Fibroblast of villous mesenchyme (primary cell): ENCODE measurements at regions not wholly inside any gene's neighbourhood (a gene's known extent, or its start where the extent isn't known, plus 50 kb on each side); places are given as distances from the start of the nearest gene placed in this dataset.

Experiments
- DNase-seq: peaks from one replicate; pipeline ENCODE4 v3.0.0-alpha.2; 2010; ENCODE audit warnings: low read depth
- H3K4me3 ChIP-seq: 2 replicates; pipeline ENCODE4 v1.5.1; 2011; ENCODE audit warnings: low read depth, mild to moderate bottlenecking, low read length
- TF ChIP-seq, protein P1 (sequence below): IDR thresholded peaks from 2 replicates; pipeline ENCODE4 v1.5.1; 2012; ENCODE audit warnings: low read depth, mild to moderate bottlenecking, low read length; ENCODE audit not compliant: insufficient read depth

DNA sequence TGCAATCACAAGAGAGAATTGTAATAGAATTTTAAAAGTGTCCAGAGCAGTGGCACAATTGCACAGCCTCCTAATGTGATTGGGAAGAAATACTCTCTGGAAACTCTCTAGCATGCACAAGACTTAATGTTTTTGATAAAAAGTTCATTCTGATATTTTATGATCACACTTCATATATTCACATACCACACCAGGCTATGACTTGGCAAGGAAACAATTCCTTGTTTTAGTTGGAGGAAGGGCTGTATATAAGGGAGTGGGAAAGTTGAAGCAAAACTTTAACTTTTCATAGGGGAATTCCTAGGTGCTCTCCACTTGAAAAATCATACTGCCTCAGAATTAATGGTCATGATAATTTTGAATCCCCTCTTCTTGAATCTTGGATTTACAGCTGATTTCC lies 61.5 kb upstream of the ASB17 start:
- no peak for DNase-seq
- no peak overlapping the region for H3K4me3 ChIP-seq
- TF ChIP-seq, protein P1, sequence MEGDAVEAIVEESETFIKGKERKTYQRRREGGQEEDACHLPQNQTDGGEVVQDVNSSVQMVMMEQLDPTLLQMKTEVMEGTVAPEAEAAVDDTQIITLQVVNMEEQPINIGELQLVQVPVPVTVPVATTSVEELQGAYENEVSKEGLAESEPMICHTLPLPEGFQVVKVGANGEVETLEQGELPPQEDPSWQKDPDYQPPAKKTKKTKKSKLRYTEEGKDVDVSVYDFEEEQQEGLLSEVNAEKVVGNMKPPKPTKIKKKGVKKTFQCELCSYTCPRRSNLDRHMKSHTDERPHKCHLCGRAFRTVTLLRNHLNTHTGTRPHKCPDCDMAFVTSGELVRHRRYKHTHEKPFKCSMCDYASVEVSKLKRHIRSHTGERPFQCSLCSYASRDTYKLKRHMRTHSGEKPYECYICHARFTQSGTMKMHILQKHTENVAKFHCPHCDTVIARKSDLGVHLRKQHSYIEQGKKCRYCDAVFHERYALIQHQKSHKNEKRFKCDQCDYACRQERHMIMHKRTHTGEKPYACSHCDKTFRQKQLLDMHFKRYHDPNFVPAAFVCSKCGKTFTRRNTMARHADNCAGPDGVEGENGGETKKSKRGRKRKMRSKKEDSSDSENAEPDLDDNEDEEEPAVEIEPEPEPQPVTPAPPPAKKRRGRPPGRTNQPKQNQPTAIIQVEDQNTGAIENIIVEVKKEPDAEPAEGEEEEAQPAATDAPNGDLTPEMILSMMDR: no peak

DNA sequence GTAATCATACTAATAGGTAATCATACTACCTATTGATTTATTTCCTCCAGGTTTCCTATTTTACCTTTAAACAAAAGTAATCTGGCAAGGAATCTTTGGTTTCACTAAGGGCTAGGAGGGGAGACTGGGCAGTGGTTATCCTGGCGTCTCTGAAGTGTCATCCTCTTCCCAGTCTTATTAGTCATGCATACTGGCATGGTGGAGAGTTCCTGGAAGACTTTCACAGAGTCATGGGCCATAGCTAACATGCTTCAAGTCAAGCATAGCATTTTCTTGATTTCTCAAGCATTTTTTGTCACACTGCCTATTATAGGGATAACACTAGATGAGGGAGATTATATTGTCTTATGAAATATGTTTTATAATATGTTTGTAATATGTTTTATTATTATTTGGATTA lies 64.0 kb upstream of the ASB17 start:
- H3K4me3 ChIP-seq: no peak overlapping the region
- no peak for DNase-seq
- TF ChIP-seq, protein P1: no peak

DNA sequence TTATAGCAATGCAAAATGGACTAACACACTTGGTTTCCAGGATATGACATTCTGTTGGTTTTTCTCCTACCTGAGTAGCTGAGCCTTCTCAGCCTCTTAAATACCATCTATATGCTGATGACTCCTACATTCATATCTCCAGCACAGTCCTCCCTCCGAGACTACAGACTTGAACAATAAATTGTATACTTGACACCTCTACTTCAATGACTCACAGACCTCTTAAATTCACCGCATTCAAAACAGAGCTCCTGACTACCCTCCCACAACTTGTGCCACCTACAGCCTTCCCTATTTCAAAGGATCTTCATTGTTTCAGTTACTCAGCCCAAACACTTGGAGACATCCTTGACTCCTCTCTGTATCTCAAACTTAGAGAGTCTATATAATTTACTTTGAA lies 66.8 kb upstream of the ASB17 start:
- DNase-seq: no peak

DNA sequence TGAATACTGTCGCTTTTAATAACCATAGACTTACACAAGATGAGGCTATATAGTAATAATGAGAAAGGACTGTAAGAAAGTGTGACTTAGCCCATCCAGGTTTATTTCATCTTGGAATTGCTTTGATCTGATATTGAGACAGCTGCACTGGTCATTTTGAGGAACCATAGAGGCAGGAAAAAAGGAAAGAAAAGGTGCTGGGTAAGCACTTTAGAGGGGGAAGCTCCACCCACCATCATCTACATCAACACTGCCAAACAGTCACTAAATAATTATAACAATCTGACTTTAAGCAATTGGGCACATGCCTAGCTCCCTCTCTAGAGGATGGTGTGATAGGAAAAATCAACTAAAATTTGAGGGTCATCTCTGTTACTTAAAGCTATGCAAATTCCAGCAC lies 70.6 kb upstream of the ST6GALNAC3 start:
- no peak overlapping the region for H3K4me3 ChIP-seq
- no peak for DNase-seq
- TF ChIP-seq, protein P1: no peak

More for the DNA sequence above, 66.8 kb upstream of the ASB17 start:
- TF ChIP-seq, protein P1: no peak
- no peak overlapping the region for H3K4me3 ChIP-seq

DNA sequence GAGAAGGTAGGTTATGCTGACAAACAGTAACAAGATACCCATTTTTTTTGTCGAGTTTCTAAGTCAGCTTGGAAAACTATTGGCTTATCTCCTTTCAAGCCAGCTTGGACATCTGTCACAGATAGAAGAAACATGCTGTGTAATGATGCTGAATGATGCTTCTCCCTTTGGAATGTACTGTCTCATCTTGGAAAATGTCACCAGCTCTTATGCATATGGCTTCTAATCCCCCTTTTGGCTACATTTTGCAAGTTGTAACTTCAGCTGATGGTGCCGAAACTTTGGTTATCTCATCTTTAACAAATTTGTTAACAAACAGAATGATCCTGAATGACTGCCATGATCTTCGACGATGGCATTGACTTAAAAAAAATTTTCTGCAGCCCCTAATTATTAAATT lies 68.8 kb upstream of the ST6GALNAC3 start:
- peak; percentile 25 for DNase-seq
- H3K4me3 ChIP-seq: no peak overlapping the region
- TF ChIP-seq, protein P1: no peak

DNA sequence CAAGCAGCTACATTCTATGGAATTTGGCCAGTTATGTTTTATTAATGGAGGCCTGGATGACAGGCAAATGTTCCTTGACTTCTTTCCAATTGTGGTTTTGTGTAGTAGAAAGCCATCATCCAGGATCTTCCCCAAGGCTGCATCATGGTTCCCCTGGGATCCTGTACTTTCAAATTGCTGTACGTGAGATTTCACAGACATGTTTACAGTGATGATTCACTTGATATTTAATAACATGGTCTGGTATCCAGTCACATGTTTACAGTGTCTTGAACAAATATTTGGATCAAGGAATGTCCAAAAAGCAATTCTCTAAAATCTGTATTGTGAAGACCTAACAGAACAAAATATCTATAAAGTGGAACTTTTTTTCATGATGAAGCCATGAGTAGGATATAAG lies 68.3 kb upstream of the ST6GALNAC3 start:
- TF ChIP-seq, protein P1: no peak
- H3K4me3 ChIP-seq: no peak overlapping the region
- peak; percentile 88 for DNase-seq

DNA sequence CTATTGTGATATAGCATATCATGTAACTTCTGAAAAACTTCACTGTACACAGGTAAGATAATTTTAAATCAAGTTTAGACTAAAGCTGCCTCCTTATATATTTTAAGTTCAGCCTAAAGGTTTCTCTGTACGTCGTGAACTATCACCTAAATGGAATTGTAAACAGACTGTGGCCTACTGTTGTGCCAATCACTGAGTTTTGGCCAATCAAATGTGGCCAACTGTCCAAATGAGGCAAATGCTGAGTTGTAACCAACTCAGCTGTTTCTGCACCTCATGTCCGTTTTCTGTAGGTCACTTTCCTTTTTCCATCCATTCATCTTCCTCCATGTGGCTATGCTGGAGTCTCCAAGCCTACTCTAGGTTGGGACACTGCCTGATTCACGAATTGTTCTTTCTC lies 63.7 kb upstream of the ST6GALNAC3 start:
- H3K4me3 ChIP-seq: no peak overlapping the region
- TF ChIP-seq, protein P1: no peak
- no peak for DNase-seq
